OCI-LY1 (cell line): ENCODE measurements at regions not wholly inside any gene's neighbourhood (a gene's known extent, or its start where the extent isn't known, plus 50 kb on each side); places are given as distances from the start of the nearest gene placed in this dataset.

ENCODE experiments used
- CTCF ChIP-seq: fragments of 200-600 bp; sonication (generic), shearing (Covaris generic); IDR thresholded peaks from 2 replicates; pipeline ENCODE4 v1.5.1; 2017; ENCODE audit warnings: mild to moderate bottlenecking, antibody characterized with exemption, low read length, moderate library complexity, mixed read lengths
- EZH2 ChIP-seq: fragments of 200-600 bp; sonication (generic), shearing (Covaris generic); IDR thresholded peaks from 2 replicates; pipeline ENCODE4 v1.8.0; 2017; ENCODE audit warnings: borderline replicate concordance, mixed run types, mild to moderate bottlenecking, antibody characterized with exemption, low read length, moderate library complexity, mixed read lengths

GRCh38 chrX:99901091-99901490, 509.0 kb downstream of the PCDH19 start:
- TF ChIP-seq CTCF (no peak), EZH2 (no peak)
